ENCODE measurements at regions not wholly inside any gene's neighbourhood (a gene's known extent, or its start where the extent isn't known, plus 50 kb on each side); places are given as distances from the start of the nearest gene placed in this dataset.

DNA sequence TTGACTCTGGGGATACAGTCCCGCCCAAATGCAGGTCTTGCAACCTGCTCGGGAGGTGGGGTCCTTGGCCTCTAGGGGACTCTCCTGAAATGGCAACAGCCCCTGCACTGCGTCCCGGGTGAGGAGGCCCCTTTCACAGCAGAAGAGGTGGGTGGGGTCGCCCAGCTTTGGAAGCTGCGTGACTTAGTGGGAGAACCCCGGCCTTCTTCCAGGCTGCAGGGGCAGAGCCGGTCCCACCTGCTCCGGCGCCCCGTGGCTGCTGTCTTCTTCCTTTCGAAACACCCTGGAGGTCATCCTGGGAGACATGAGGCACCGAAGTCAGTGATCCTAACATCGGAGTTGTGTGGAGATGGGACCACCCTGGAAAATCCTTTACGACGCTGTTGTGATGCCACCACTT, 103.7 kb upstream of the ADRA2C start:
- in situ Hi-C loops (cut with HindIII; ENCODE audit: low pct_unique_long_range_greater_than_20kb, low sequenced_read_pairs): no loop called here
- DNase-seq (ENCODE audit: low read depth, low spot score): no peak

DNA sequence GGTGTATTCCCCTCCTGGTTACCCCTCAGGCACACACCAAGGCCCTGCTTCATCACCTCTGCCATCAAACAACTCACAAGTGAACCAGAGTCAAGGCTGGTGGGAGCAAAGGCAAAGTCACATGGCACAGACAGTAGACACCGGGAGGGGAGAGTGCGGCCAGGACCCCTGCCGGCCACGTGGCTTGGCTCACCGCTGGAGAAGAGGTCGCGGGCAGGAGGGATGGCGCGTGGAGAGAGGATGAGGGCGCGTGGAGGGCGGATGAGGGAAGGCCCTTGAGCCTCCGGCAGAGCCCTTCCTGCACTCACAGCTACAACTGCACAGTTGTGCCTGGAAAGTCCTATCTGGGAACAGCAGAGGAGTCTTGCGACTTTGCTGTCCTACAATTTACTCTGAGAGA, 104.2 kb upstream of the ADRA2C start:
- no peak for DNase-seq (ENCODE audit: low read depth, low spot score)
- in situ Hi-C loops (cut with HindIII; ENCODE audit: low pct_unique_long_range_greater_than_20kb, low sequenced_read_pairs): no loop called here

DNA sequence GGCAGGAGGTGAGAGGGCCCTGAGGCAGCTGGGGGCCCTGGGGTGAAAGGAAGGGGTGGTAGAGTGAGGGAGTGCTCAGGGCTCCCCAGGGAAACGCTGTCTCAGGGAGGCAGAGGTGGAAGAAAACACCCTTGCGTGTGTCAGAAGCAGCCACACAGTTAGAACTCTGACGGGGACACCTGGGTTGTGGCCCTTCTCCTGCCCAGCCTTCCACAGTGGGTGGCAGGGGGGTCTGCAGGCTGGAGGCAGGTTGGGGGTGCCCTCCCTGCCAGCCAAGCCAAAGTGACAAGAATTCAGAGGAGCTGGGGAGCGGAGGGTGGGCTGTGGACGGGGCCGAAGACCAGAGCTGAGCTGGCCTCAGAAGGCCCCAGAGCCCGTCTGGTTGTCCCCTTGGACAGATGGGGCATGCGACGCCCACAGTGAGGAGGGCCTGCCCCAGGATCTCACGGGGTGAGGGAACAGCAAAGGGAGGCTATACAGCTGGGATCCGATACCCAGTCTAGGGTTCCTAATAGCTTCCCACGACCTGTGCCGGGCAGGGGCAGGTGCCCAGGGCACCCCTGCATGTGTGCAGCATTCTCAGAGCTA, 105.2 kb upstream of the ADRA2C start:
- DNase-seq (ENCODE audit: low read depth, low spot score): no peak
- in situ Hi-C loops (cut with HindIII; ENCODE audit: low pct_unique_long_range_greater_than_20kb, low sequenced_read_pairs): no loop called here

DNA sequence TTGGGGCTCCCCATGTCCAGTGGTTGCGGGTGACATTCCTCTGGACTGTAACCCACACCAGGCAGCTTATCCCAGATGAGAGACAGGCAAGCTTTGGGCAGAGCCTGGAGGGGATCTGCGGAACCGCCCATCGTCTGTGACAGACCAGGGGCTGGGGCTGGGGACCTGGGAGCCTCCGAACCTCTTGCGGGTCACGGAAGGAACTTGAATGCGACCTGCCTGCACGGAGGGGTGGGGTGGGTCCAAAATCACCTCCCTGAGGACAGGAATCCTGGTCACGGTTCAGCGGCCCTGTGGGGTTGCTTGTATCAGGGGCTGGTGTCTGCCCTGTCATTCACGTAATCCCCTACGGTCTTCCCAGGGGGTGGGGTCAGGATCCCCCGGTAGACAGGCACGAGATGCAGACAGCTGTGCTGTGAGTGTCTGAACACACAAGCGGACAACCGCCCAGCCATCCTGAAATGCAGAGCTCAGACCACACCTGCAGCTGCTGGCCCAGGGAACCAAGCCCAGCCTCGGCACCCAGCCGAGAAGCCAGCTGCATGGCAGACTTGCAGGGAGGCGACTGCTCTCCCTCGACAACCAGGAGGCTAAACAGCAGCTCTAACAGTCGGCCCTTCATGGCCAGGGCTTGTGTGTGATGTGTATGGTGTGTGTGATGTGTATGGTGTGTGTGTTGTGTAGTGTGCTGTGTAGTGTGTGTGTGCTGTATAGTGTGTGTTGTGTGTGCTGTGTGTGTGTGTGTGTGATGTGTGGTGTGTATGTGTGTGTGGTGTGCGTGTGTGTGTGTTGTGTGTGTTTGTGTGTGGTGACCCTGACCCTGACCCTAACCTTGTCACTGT, 105.9 kb upstream of the ADRA2C start:
- in situ Hi-C loops (cut with HindIII; ENCODE audit: low pct_unique_long_range_greater_than_20kb, low sequenced_read_pairs): no loop called here
- no peak for DNase-seq (ENCODE audit: low read depth, low spot score)

DNA sequence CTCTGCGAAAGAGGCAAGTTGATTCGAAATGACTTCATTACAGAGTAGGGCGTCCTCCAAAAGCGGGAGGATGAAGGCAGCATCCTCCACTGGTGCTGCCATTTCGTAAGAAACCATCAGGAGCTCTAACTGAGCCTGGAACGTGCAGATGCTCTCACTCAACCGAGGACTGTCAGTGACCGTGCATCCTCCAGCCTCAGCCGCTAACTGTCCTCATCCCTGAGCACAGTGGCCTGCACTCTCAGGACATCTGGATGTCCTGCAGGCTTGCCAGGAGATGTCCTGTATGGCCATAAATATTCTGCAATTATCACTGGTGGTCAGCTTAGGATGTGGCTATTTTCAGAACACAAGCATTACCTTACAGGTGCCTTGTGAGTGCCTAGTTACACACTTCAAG, 107.1 kb upstream of the ADRA2C start:
- in situ Hi-C loops (cut with HindIII; ENCODE audit: low pct_unique_long_range_greater_than_20kb, low sequenced_read_pairs): no loop called here
- no peak for DNase-seq (ENCODE audit: low read depth, low spot score)

DNA sequence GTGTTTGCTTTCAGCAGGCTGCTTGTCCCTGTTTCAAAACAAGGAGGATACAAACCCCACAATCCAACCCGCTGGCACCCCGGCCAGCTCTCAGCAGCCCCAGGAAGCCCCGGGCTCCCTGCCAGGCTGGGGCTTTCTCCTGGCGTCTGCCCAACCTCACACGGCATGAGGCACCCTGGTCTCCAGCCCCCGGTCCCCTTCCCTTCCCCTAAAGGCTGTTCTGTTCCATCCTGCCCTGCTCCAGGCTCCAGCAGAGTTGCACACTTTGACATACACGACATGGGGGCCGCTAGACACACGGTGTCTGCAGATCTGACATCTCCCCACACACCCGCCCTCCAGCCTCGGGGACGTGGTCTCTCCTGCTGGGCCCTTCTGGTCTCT, 107.7 kb upstream of the ADRA2C start:
- no peak for DNase-seq (ENCODE audit: low read depth, low spot score)
- in situ Hi-C loops (cut with HindIII; ENCODE audit: low pct_unique_long_range_greater_than_20kb, low sequenced_read_pairs): no loop called here

DNA sequence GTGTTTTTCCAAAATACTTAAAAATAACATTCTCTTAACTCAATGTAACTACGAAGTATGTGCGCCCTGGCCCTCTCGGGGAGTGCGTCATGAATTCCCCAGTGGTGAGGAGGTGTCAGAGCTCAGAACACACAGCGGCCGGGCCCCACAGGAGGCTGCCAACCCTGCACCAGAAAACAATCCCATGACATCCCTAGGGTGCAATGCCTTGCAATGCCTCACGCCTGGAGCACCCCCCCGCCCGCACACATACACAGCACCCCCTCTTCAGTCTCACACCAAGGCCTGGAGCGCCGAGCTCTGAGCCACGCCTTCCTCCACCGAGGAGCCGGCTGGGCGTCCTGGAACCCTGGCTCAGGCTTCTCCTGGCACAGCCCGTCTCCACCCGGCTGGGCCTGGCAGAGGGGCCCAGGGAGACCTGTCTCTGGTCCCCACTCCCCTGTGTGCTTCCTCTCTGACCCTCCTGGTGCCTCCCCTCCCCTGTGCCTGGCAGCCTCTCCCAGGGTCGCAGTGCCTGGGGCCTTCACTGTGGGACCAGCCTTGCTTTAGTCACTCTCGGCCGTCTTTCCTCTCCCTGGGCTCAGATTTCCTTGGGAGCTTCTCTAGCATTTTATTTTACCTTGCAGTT, 108.2 kb upstream of the ADRA2C start:
- in situ Hi-C loops (cut with HindIII; ENCODE audit: low pct_unique_long_range_greater_than_20kb, low sequenced_read_pairs): no loop called here
- DNase-seq (ENCODE audit: low read depth, low spot score): no peak

DNA sequence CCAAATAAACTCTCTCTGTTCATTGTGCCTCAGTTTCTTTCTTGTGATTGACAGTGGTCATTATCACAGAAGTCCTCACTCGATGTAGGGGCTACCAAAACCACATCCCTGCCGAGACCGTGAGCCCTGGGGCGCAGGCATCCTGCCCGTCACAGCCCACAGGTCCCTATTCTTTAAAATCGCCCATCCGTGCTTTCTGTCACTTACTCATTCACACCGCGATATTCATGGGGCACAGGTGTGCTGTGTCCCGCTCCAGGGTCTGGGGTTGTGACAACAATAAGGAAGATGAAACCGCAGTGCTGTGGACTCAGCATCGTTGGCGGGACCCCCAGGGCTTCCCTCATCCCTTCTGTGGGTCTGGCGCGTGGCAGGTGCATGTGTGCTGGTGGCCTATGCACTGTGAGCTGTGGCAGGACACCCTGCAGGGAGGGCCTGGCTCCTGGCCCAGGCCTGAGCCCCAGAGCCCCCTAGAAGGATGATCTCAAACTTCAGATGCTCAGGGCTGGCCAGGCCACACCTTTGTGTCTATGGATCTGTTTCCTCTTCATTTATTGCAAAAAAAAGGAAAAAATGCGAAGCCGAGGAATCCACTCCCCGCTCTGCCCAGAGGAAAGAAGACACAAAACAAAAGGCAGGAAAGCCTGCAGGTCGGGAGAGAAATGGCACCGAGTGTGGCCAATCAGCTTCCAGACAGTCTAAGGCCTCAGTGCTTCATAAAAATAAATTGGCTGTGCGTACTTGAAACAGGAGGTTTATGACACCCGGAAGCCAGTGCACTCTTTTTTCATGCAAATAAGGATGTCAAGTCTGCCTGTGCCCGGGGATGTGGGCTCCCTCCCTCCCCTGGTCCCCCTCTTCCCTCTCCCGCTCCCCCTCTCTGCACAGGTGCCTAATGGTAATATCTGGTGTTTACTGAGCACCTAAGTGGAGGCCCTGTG, 109.5 kb upstream of the ADRA2C start:
- no peak for DNase-seq (ENCODE audit: low read depth, low spot score)
- in situ Hi-C loops (cut with HindIII; ENCODE audit: low pct_unique_long_range_greater_than_20kb, low sequenced_read_pairs): no loop called here

DNA sequence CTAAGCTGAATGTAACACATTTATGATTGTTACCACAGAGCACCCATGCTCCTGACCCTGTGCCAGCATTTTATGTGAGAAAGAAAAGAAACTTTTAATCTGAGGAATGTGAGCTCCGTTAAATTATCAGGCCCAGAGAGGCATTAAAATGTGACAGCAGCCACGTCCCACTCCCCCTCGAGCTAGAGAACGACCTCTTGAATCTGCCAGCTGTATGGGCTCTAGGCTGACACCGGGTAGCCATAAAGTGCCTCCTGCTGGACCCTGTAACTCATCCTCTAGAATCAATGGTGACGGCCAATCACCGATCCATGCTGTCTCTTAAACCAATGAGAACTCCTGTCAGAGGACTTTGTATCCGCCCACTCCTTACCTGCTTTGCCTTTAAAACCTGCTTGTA, 110.2 kb upstream of the ADRA2C start:
- in situ Hi-C loops (cut with HindIII; ENCODE audit: low pct_unique_long_range_greater_than_20kb, low sequenced_read_pairs): no loop called here
- DNase-seq (ENCODE audit: low read depth, low spot score): peak; percentile 11

DNA sequence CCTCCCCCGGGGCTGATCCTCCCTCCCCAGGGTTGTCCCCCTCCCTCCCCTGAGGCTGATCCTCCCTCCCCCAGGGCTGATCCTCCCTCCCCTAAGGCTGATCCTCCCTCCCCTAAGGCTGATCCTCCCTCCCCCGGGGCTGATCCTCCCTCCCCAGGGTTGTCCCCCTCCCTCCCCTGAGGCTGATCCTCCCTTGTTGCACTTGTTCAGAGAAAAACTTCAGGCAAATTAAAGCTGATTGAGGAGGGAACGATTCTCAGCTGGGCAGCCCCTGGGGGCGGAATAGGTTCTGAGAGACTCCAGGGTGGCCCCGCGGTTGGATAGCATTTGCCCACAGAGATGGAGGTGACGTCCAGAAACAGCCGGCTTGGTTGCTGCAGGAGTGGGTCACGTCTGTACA, 110.7 kb upstream of the ADRA2C start:
- in situ Hi-C loops (cut with HindIII; ENCODE audit: low pct_unique_long_range_greater_than_20kb, low sequenced_read_pairs): no loop called here
- no peak for DNase-seq (ENCODE audit: low read depth, low spot score)

DNA sequence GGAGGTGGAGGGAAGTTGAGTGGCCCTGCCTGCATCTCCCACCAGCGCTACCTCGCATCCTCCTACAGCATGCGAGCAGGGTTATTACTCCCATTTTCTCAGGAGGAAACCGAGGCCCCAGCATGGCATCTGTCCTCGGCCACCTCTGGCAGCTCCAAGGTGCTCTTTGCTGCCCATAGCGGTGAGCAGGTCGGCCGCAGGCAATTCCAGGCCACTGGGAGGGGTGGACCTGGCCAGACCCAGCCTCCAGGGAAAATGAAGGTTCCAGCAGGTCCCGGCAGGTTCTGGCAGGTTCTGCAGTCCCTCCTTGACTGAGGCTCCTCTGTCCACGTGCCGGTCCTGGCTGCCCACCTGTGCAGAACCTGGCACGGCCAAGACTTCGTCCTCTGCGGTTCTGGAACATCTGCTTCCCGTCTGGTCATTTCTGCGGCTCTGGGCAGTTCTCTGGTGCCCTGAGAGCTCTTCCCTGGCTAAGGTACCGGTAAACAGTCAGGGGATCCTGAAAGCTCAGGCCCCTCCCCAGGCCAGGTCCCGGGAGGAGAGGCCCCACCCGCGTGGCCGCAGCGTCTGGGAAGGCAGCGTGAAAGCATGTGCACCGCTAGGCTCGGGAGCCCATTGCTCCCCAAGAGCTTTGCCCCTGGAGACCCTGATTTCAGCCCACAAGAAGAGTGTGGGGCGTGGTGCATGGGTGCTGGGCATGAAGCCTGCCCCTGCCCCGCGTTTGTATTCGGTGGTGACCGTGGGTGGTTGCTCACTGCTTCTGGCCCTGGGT, 112.0 kb upstream of the ADRA2C start:
- in situ Hi-C loops (cut with HindIII; ENCODE audit: low pct_unique_long_range_greater_than_20kb, low sequenced_read_pairs): no loop called here
- no peak for DNase-seq (ENCODE audit: low read depth, low spot score)

DNA sequence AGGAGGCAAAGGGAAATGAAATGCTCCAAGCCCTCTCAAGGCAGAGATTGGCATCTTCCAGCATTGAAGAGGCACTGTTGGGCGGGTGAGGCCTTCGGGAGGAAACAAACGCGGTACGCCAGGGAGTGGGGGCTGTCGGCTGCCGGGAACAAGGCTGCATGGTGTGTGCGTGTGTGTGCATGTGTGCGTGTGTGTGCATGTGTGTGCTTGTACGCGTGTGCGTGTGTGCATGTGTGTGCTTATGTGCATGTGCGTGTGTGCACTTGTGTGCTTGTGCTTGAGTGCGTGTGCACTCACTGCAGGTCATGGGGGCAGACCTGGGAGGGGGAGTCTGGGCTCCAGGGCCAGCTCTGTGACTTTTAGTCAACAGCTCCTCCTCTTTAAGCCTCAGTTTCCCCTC, 113.6 kb upstream of the ADRA2C start:
- in situ Hi-C loops (cut with HindIII; ENCODE audit: low pct_unique_long_range_greater_than_20kb, low sequenced_read_pairs): no loop called here
- no peak for DNase-seq (ENCODE audit: low read depth, low spot score)

DNA sequence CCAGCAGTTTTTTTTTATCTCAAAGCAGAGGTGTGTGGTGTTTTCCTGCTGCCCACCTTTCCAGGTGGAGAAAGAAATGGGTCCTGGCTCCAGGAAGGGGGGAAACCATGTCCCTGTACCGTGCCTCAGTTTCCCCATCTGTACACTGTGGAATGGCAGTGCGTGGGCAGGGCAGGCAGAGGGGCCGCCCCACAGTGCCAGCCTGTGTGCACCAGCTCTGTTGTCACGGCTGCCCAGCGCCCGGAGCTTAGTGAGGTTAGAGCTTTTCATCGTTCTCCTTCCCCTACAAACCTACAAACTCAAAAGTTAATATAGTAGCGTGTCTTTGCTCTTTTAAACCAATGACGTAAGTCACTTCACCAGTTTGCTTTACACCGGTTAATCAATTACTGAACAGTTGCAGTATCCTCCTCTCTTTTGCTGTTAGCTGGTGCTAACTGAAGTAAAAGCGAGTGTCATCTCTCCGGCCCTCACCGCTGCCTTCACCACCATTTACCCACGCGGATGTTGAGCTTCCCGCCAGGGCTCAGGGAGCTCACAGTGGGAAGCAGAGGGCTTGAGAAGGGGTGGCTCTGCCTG, 114.8 kb upstream of the ADRA2C start:
- in situ Hi-C loops (cut with HindIII; ENCODE audit: low pct_unique_long_range_greater_than_20kb, low sequenced_read_pairs): no loop called here

DNA sequence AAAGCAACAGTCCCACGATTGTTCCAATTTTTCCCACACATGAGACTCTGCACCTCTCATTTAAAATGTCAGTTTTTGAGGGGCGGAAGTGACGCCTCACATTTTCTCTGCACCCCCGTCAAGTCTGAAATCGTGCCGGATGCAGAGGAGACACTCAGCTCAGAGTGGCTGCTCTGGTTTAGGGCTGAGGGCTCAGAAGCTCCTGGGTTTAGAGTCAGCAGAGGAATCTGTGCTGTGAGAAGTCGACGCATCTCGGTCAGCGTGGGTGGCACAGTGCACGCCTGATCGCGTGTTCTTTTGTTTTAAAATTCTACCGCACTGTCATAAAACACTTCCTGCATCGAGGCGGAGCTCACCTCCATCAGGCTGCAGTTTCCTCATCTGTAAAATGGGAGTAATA, 116.7 kb upstream of the ADRA2C start:
- DNase-seq (ENCODE audit: low read depth, low spot score): no peak
- in situ Hi-C loops (cut with HindIII; ENCODE audit: low pct_unique_long_range_greater_than_20kb, low sequenced_read_pairs): no loop called here

More for the DNA sequence above, 114.8 kb upstream of the ADRA2C start:
- DNase-seq (ENCODE audit: low read depth, low spot score): no peak

DNA sequence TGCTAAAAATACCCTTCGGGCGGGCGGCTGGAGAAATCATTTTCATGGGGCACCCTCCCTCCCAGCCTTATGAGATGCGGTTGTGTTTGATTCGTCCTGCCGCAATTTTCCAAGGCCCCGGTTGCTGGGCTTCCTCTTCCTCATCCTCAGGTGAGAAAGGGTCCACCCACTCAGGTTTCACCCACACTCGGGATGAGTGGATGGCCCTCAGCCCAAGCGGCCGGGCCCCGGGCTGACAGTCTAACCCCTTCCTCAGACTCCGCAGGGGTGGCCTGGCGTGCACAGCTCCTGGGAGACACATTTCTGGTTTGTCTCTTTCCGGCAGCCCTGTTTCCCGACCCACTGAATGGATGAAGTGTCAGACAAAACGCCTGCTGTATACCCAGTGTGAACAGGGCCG, 116.5 kb upstream of the LRPAP1 start:
- in situ Hi-C loops (cut with HindIII; ENCODE audit: low pct_unique_long_range_greater_than_20kb, low sequenced_read_pairs): no loop called here
- DNase-seq (ENCODE audit: low read depth, low spot score): no peak

DNA sequence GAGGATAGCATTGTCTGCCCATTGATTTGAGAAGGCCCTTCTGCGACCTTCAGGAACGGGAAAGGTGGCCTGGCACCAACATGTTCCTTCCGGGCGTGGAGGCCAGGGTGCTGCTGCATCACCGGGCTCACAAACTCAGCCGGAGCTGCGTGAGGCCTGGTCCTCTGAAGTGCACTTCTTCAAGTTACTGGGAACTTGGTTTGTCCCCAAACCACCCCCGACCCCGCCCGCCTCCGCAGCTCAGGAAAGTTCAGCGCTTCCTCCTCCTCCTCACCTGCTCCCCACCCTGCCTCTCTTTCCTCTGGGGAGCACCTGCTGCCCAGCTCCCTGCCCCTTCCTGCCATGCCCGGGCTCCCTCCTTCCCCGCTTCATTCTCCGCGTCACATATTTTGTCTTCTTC, 116.0 kb upstream of the LRPAP1 start:
- in situ Hi-C loops (cut with HindIII; ENCODE audit: low pct_unique_long_range_greater_than_20kb, low sequenced_read_pairs): no loop called here
- DNase-seq (ENCODE audit: low read depth, low spot score): no peak

DNA sequence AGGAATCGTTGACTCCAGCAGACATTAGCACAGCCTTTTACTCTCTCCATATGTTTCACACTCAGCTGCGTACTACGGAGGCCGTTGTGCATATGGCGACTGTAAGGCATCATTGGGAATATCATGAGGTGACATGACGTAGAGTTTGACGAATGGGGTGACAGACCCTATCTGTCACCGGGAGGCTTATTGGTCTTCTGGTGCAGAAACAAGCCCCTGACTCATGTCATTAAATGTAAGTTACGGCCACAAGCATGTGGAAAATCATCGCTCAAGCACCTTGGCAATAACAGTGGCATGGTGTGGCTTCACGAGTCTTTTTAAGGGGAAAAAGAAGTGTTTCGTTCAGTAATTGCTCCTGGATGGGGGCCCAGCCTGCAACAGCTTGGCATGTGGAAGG, 115.2 kb upstream of the LRPAP1 start:
- in situ Hi-C loops (cut with HindIII; ENCODE audit: low pct_unique_long_range_greater_than_20kb, low sequenced_read_pairs): no loop called here
- DNase-seq (ENCODE audit: low read depth, low spot score): no peak
